Neural cell (in vitro differentiated cells): ENCODE measurements at regions not wholly inside any gene's neighbourhood (a gene's known extent, or its start where the extent isn't known, plus 50 kb on each side); places are given as distances from the start of the nearest gene placed in this dataset.
"Not testable (repeated sequence)": the region's sequence is repeated elsewhere in the genome, so short reads cannot be mapped to it uniquely, and the experiment has no call there.

Experiments
- H2AFZ ChIP-seq: fragments of 200-600, 300-800 bp; sonication (generic), shearing (Covaris generic); 2 replicates; pipeline ENCODE4 v1.6.0; 2014; ENCODE audit warnings: low read depth, mild to moderate bottlenecking, antibody characterized with exemption, low read length, moderate library complexity
- H3F3A ChIP-seq: fragments of 200-600 bp; shearing (Covaris generic); 2 replicates; pipeline ENCODE4 v1.6.1; 2016; ENCODE audit warnings: mild to moderate bottlenecking, moderate library complexity, mixed read lengths, antibody characterized with exemption, low read length; ENCODE audit not compliant: insufficient read depth, poor library complexity, severe bottlenecking
- H3K27ac ChIP-seq: fragments of 200-600, 300-800 bp; sonication (generic), shearing (Covaris generic); 2 replicates; pipeline ENCODE4 v1.5.1; 2014; ENCODE audit warnings: mild to moderate bottlenecking, low read length, moderate library complexity
- H3K27me3 ChIP-seq: fragments of 300-800, 200-600 bp; sonication (generic), shearing (Covaris generic); 2 replicates; pipeline ENCODE4 v1.6.0; 2014; ENCODE audit warnings: mild to moderate bottlenecking, low read depth, low read length, moderate library complexity; ENCODE audit not compliant: insufficient read depth
- H3K36me3 ChIP-seq: fragments of 300-800, 200-600 bp; sonication (generic), shearing (Covaris generic); 2 replicates; pipeline ENCODE4 v1.5.1; 2014; ENCODE audit warnings: mild to moderate bottlenecking, antibody characterized with exemption, low read length, moderate library complexity; ENCODE audit not compliant: insufficient read depth
- H3K4me2 ChIP-seq: fragments of 300-800, 200-600 bp; sonication (generic), shearing (Covaris generic); 2 replicates; pipeline ENCODE4 v1.6.0; 2014; ENCODE audit warnings: mild to moderate bottlenecking, low read length
- H3K4me3 ChIP-seq: fragments of 300-800, 200-600 bp; sonication (generic), shearing (Covaris generic); 2 replicates; pipeline ENCODE4 v1.5.1; 2014; ENCODE audit warnings: mild to moderate bottlenecking, low read length, moderate library complexity
- H3K79me2 ChIP-seq: fragments of 200-600 bp; shearing (Covaris generic); replicated peaks from 2 replicates; pipeline ENCODE4 v1.6.0; 2014; ENCODE audit warnings: mild to moderate bottlenecking, low read length, moderate library complexity; ENCODE audit not compliant: insufficient read depth
- H3K9ac ChIP-seq: fragments of 300-800, 200-600 bp; sonication (generic), shearing (Covaris generic); 2 replicates; pipeline ENCODE4 v1.6.1; 2016; ENCODE audit warnings: mild to moderate bottlenecking, low read length, mixed read lengths
- H3K9me2 ChIP-seq: fragments of 200-600 bp; shearing (Covaris generic); 2 replicates; pipeline ENCODE4 v1.6.1; 2016; ENCODE audit warnings: mild to moderate bottlenecking, low read length, mixed read lengths; ENCODE audit not compliant: insufficient read depth
- H3K9me3 ChIP-seq: fragments of 200-600, 300-800 bp; sonication (generic), shearing (Covaris generic); 2 replicates; pipeline ENCODE4 v1.6.1; 2016; ENCODE audit warnings: mild to moderate bottlenecking, mixed run types, low read length, moderate library complexity, mixed read lengths
- H4K20me1 ChIP-seq: fragments of 200-600 bp; shearing (Covaris generic); 2 replicates; pipeline ENCODE4 v1.6.1; 2016; ENCODE audit warnings: mild to moderate bottlenecking, mixed run types; ENCODE audit not compliant: insufficient read depth
- CTCF ChIP-seq: fragments of 450-650 bp; IDR thresholded peaks from 2 replicates; pipeline ENCODE4 v1.5.1; 2014; ENCODE audit warnings: antibody characterized with exemption, mild to moderate bottlenecking, moderate library complexity; ENCODE audit not compliant: poor library complexity, severe bottlenecking
- EP300 ChIP-seq: fragments of 450-650 bp; conservative IDR thresholded peaks from 2 replicates; pipeline ENCODE4 v1.6.1; 2014; ENCODE audit warnings: antibody characterized with exemption, mild to moderate bottlenecking, moderate library complexity; ENCODE audit not compliant: poor library complexity, severe bottlenecking
- EZH2 ChIP-seq: fragments of 200-600, 300-800 bp; shearing (Covaris generic), sonication (generic); IDR thresholded peaks from 2 replicates; pipeline ENCODE4 v1.6.1; 2014; ENCODE audit warnings: antibody characterized with exemption, low read length, borderline replicate concordance, mild to moderate bottlenecking; ENCODE audit not compliant: insufficient read depth, poor library complexity, severe bottlenecking
- MXI1 ChIP-seq: fragments of 450-650 bp; conservative IDR thresholded peaks from 2 replicates; pipeline ENCODE4 v1.6.1; 2014; ENCODE audit warnings: antibody characterized with exemption, mild to moderate bottlenecking; ENCODE audit not compliant: poor library complexity, severe bottlenecking
- POLR2AphosphoS5 ChIP-seq: IDR thresholded peaks from 2 replicates; pipeline ENCODE4 v1.6.1; 2012
- RAD21 ChIP-seq: fragments of 450-650 bp; conservative IDR thresholded peaks from 2 replicates; pipeline ENCODE4 v1.6.1; 2014; ENCODE audit warnings: antibody characterized with exemption, mild to moderate bottlenecking, moderate library complexity
- REST ChIP-seq: IDR thresholded peaks from 2 replicates; pipeline ENCODE4 v1.6.1; 2012; ENCODE audit warnings: borderline replicate concordance
- SMC3 ChIP-seq: fragments of 450-650 bp; conservative IDR thresholded peaks from 2 replicates; pipeline ENCODE4 v1.6.1; 2014; ENCODE audit warnings: antibody characterized with exemption, mild to moderate bottlenecking, moderate library complexity; ENCODE audit not compliant: poor library complexity
- TAF1 ChIP-seq: IDR thresholded peaks from 2 replicates; pipeline ENCODE4 v1.6.1; 2012; ENCODE audit warnings: low read depth

DNA sequence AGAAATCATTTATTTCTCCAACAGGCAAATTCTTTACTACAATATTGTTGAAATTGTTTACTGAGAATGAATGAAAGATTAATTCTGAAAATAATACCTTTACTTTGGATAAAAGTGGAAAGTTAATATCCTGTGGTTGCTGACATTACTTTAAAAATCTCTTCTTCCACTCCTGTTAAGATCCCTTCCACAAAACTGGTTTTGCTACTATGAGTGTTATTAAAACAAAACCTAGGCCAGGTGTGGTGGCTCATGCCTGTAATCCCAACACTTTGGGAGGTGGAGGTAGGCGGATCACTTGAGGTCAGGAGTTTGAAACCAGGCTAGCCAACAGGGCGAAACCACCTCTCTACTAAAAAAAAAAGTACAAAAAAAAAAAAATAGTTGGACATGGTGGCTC lies 123.9 kb upstream of the CCDC150 start (continued):
- TF ChIP-seq CTCF, result no peak

DNA sequence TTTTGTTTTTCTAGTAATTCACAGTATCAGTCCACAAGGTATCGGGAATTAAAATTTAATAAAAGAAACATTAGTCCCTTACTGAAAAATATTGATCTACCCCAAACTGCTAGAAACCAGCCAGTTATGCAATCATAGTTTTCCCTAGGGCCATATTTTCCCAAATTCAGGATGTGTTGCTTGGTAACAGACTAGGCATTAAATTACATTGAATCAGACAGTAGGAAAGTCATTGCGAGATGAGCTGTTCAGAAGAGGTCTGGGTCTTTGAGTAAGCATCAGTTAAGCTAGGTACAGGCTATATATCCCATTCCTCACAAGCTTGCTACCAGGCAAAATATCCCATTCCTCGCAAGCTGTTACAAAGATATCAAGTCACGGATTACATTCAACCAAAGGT lies 123.0 kb upstream of the CCDC150 start:
- peak overlapping the region; percentile 3 for H3K4me2 ChIP-seq

GRCh38 chr2:196520605-196521004 lies 118.9 kb upstream of the CCDC150 start:
- TF ChIP-seq POLR2AphosphoS5, result no peak
- no peak for TF ChIP-seq RAD21
- no peak for TF ChIP-seq EZH2
- TF ChIP-seq TAF1, result no peak
- TF ChIP-seq CTCF, result no peak
- TF ChIP-seq EP300, result no peak
- TF ChIP-seq MXI1, result no peak
- TF ChIP-seq SMC3, result no peak
- no peak for TF ChIP-seq REST
- H2AFZ ChIP-seq, result no peak overlapping the region
- no peaks in the 10 kb centered on the region for H3K9me2 ChIP-seq

More for the DNA sequence above, 123.0 kb upstream of the CCDC150 start:
- peak overlapping the region; percentile 28 for H3K4me3 ChIP-seq
- no peaks in the 10 kb centered on the region for H3K9me2 ChIP-seq
- no peaks in the 10 kb centered on the region for H3F3A ChIP-seq
- no peak overlapping the region for H3K9ac ChIP-seq
- no peaks in the 10 kb centered on the region for H3K36me3 ChIP-seq
- H3K9me3 ChIP-seq, result no peaks in the 10 kb centered on the region
- no peaks in the 10 kb centered on the region for H3K79me2 ChIP-seq
- TF ChIP-seq EZH2 (no peak), REST (peak; percentile 86)
- H3K27ac ChIP-seq, result peak overlapping the region; percentile 4
- H4K20me1 ChIP-seq, result no peaks in the 10 kb centered on the region
- H2AFZ ChIP-seq, result no peak overlapping the region
- H3K27me3 ChIP-seq, result no peaks in the 10 kb centered on the region

GRCh38 chr2:196526981-196527725 lies 112.4 kb upstream of the CCDC150 start:
- H2AFZ ChIP-seq, H3K9me3 ChIP-seq, H3K36me3 ChIP-seq, H3K4me3 ChIP-seq, H3K79me2 ChIP-seq, H4K20me1 ChIP-seq, H3F3A ChIP-seq, H3K27ac ChIP-seq, H3K27me3 ChIP-seq, H3K9ac ChIP-seq, H3K4me2 ChIP-seq, H3K9me2 ChIP-seq: not testable (repeated sequence)

More at GRCh38 chr2:196520605-196521004, 118.9 kb upstream of the CCDC150 start:
- no peak overlapping the region for H3K4me3 ChIP-seq
- H4K20me1 ChIP-seq, result no peaks in the 10 kb centered on the region
- no peaks in the 10 kb centered on the region for H3F3A ChIP-seq
- no peak overlapping the region for H3K4me2 ChIP-seq
- no peaks in the 10 kb centered on the region for H3K36me3 ChIP-seq
- H3K27ac ChIP-seq, result no peak overlapping the region
- H3K9me3 ChIP-seq, result no peaks in the 10 kb centered on the region
- H3K9ac ChIP-seq, result no peak overlapping the region
- no peaks in the 10 kb centered on the region for H3K79me2 ChIP-seq
- no peaks in the 10 kb centered on the region for H3K27me3 ChIP-seq
